ENCODE measurements at regions not wholly inside any gene's neighbourhood (a gene's known extent, or its start where the extent isn't known, plus 50 kb on each side); places are given as distances from the start of the nearest gene placed in this dataset.

- TF ChIP-seq CTCF (IDR thresholded peaks at IDR 0.05; ENCODE audit: borderline replicate concordance, extremely low read depth, low read length, poor library complexity, severe bottlenecking) (no peak), EZH2 (IDR thresholded peaks at IDR 0.05; ENCODE audit: borderline replicate concordance, low read depth, low read length, severe bottlenecking) (no peak)
Observed at GRCh38 chr3:22147161-22147560, 396.2 kb upstream of the ZNF385D start.

Data from DND-41 (cell line).